HG02588 (cell line): ENCODE measurements at regions not wholly inside any gene's neighbourhood (a gene's known extent, or its start where the extent isn't known, plus 50 kb on each side); places are given as distances from the start of the nearest gene placed in this dataset.

Experiments used
- ATAC-seq: cut with Tn5 transposase; IDR thresholded peaks from one replicate; pipeline ENCODE4 v1.9.1; 2021; ENCODE audit warnings: mild to moderate bottlenecking, moderate library complexity; ENCODE audit not compliant: unreplicated experiment

DNA sequence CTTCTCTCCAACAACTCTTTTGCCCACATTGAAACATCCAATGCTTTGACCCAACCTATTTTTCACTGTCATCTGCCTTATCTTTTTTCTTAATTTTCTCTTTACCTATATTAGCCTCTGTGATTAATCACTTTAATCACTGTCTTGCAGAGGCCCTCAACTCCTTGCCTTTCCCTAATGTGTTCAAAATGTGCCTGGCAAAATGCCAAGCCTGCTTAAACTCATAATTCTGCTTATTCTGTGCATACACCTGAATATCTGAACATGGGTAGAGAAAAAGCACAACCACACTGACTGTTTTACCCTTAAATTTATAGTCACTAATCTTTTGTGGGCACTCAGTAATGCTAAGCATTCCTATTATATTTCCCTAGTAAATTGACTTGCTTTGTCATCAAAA lies 63.0 kb upstream of the GALNT13 start:
- ATAC-seq: no peak

DNA sequence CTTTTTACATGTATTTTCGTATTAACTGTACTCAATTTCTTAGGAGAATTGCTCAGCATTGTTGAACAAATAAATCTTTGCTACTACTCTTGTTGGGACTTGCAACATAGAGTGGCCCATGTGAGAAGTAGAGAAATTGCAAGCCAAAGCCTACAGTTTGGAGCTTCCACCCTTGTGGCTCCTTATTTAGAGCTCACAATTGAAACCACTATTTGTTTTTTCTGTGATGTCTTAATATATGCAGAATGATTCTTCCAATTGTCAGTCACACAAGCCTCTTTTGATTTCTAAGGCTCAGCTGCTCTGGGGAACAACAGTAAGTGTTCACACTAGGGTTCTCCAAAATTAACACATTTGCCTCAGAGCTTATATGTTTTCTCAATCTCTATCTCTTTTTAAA lies 60.2 kb upstream of the GALNT13 start:
- ATAC-seq: no peak

DNA sequence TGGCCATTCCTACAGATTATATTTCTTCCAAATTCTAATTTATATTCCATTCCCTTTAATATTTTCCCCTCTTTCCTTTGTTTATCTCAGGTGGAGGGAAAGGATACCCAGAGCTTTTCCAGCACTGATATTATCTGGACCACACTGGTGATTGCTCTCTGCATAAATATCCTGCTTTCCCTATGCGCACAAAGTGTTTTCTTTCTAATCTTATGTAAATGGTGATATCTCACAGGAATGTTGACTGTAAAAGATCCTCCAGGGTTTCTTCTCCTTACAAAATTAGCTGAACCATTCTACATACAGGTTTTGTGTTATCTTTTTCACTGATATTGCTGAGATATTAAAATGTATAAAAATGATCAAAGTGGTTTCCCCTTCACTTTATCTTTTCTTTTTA lies 59.1 kb upstream of the GALNT13 start:
- ATAC-seq: no peak

DNA sequence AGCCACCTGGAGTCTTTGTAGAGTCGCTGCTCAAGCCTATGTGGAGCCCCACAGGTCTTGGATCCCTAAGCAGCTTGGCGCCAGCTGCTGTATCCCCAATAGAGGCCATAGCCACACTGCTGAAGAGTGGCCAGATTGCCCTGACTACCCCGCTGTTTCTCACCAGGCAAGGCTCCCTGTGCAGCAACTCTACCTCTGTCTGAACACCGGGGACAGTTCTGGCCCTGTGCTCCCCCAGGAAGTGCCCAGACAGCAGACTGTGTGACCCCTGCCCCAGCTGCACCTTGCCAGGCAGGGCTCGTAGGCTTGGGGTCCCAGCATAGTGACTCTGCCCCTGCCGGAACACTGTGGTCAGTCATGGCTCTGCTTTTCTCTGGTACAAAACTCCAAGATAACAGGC lies 53.5 kb upstream of the GALNT13 start:
- ATAC-seq: no peak

DNA sequence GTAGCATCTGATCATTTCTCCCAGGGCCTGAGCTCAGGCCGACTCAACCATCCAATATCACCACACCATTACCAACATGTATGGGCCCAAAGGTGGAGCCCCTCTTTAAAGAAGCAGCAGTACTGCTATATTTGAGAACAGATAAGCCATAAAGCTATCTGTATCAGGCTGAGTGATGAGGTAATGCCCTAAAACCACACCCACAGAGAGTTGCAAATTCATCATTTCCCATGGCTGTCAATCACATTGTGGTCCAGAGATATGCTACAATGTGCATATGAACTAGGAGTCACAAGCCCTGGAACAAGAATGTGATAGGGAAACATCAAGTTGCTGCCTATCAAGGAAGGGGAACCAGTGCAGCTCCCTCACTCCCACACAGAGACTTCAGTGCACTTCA lies 52.6 kb upstream of the GALNT13 start:
- no peak for ATAC-seq

DNA sequence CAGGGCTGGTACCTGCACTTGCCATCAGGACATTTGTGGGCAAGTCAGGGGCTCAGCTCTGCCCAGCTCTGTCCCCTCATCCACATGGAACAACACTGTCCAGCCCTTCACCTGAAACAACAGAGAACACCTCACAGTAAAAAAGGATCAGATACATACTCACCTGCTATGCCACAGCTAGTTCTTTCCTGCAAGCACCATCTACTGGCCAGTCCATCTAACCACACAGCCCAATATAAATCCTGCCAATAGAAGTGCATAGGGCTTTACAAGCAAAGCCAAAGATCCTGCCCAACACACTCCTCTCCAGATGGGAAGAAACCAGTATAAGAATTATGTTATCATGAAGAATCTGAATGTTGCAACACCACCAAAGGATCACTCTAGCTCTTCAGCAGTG lies 52.2 kb upstream of the GALNT13 start:
- no peak for ATAC-seq
